Neural crest cell (in vitro differentiated cells): ENCODE measurements at regions not wholly inside any gene's neighbourhood (a gene's known extent, or its start where the extent isn't known, plus 50 kb on each side); places are given as distances from the start of the nearest gene placed in this dataset.

ENCODE experiments used
- DNase-seq: peaks from one replicate; pipeline ENCODE4 v3.0.0; 2021; ENCODE audit warnings: low read depth, mixed read lengths, low spot score
- H3K27ac Mint-ChIP-seq: one replicate; pipeline ENCODE4 v1.8.0; 2021; ENCODE audit warnings: mild to moderate bottlenecking, mixed read lengths; ENCODE audit not compliant: unreplicated experiment
- H3K27me3 Mint-ChIP-seq: 2 replicates; pipeline ENCODE4 v1.8.0; 2021; ENCODE audit warnings: low read depth, mild to moderate bottlenecking, mixed read lengths
- H3K36me3 Mint-ChIP-seq: 2 replicates; pipeline ENCODE4 v1.8.0; 2021; ENCODE audit warnings: low read depth, mild to moderate bottlenecking, mixed read lengths
- H3K4me1 Mint-ChIP-seq: 2 replicates; pipeline ENCODE4 v1.8.0; 2021; ENCODE audit warnings: mixed read lengths
- H3K4me3 Mint-ChIP-seq: one replicate; pipeline ENCODE4 v1.8.0; 2021; ENCODE audit warnings: mild to moderate bottlenecking, mixed read lengths
- H3K9me3 Mint-ChIP-seq: 2 replicates; pipeline ENCODE4 v1.8.0; 2021; ENCODE audit warnings: mixed read lengths
- CTCF ChIP-seq: fragments of 200-600 bp; sonication (generic); conservative IDR thresholded peaks from 2 replicates; pipeline ENCODE4 v1.5.0; 2021; ENCODE audit warnings: antibody characterized with exemption, mild to moderate bottlenecking

- no peak overlapping the region for H3K4me3 Mint-ChIP-seq
Observed at GRCh38 chr14:89521988-89522387, 105.0 kb upstream of the FOXN3 start.

DNA sequence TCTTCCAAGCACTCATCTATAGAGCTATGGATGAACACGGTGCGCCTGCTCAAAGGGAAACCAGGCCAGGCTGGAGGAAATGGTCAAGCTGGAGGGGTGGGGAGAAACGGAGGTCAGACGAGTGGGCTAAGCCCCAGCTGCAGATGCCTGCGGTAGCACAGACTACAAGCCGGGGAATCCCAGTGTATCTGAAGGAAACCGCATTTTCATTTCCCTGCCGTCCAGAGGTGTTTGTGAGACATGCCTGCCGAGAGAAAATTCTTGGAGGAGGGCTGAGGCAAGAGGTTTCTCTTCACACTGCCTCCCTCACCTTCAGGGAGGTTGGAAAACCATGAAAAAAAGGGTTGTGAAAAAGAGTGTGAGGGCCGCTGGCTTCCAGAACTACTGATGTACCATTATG lies 102.0 kb upstream of the FOXN3 start:
- H3K4me3 Mint-ChIP-seq, result no peak overlapping the region

More at GRCh38 chr14:89521988-89522387, 105.0 kb upstream of the FOXN3 start:
- peaks cover 20% of the 10 kb centered on the region for H3K36me3 Mint-ChIP-seq
- H3K27me3 Mint-ChIP-seq, result no peaks in the 10 kb centered on the region
- no peaks in the 10 kb centered on the region for H3K4me1 Mint-ChIP-seq
- no peak for TF ChIP-seq CTCF
- DNase-seq, result no peak
- peaks cover 19% of the 10 kb centered on the region for H3K9me3 Mint-ChIP-seq
- no peak overlapping the region for H3K27ac Mint-ChIP-seq

GRCh38 chr14:89516173-89516572 lies 99.1 kb upstream of the FOXN3 start:
- Mint-ChIP-seq H3K36me3 (peaks cover 12% of the 10 kb centered on the region), H3K27ac (no peak overlapping the region), H3K4me1 (no peaks in the 10 kb centered on the region), H3K27me3 (no peaks in the 10 kb centered on the region), H3K9me3 (peaks cover 9% of the 10 kb centered on the region), H3K4me3 (no peak overlapping the region)
- TF ChIP-seq CTCF, result no peak
- no peak for DNase-seq

More for the DNA sequence above, 102.0 kb upstream of the FOXN3 start:
- peaks cover 13% of the 10 kb centered on the region for H3K9me3 Mint-ChIP-seq
- H3K36me3 Mint-ChIP-seq, result peaks cover 18% of the 10 kb centered on the region
- DNase-seq, result no peak
- no peaks in the 10 kb centered on the region for H3K4me1 Mint-ChIP-seq
- no peak overlapping the region for H3K27ac Mint-ChIP-seq
- no peaks in the 10 kb centered on the region for H3K27me3 Mint-ChIP-seq
- no peak for TF ChIP-seq CTCF

DNA sequence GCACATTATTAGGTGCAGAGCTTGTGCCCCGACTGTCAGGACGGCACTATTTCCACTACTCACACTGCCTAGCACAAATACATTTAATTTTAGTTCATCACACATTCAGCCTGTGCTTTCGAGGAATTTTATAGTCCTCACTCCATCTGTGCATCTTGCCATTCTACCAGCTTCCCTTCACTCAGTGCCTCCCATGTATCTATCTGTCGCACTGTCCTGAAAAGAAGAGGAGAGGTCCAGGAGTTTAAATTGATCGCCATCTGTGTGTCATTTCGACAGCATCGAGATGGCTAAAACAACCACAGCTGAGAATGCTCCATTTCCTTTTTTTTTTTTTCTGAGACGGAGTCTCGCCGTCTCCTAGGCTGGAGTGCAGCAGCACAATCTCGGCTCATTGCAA lies 97.6 kb upstream of the FOXN3 start:
- peaks cover 7% of the 10 kb centered on the region for H3K9me3 Mint-ChIP-seq
- no peak for DNase-seq
- H3K4me1 Mint-ChIP-seq, result no peaks in the 10 kb centered on the region
- no peaks in the 10 kb centered on the region for H3K27me3 Mint-ChIP-seq
- no peak for TF ChIP-seq CTCF
- H3K36me3 Mint-ChIP-seq, result peaks cover 10% of the 10 kb centered on the region
- no peak overlapping the region for H3K4me3 Mint-ChIP-seq
- peak overlapping the region; percentile 35 for H3K27ac Mint-ChIP-seq

GRCh38 chr14:89509891-89510290 lies 92.9 kb upstream of the FOXN3 start:
- Mint-ChIP-seq H3K9me3 (peaks cover 4% of the 10 kb centered on the region), H3K27ac (peak overlapping the region; percentile 27), H3K4me1 (peaks cover 4% of the 10 kb centered on the region), H3K36me3 (peaks cover 7% of the 10 kb centered on the region), H3K27me3 (no peaks in the 10 kb centered on the region), H3K4me3 (no peak overlapping the region)
- no peak for TF ChIP-seq CTCF
- DNase-seq, result no peak

GRCh38 chr14:89508863-89509262 lies 91.8 kb upstream of the FOXN3 start:
- DNase-seq, result no peak
- H3K4me3 Mint-ChIP-seq, result no peak overlapping the region
- no peaks in the 10 kb centered on the region for H3K27me3 Mint-ChIP-seq
- H3K36me3 Mint-ChIP-seq, result peaks cover 9% of the 10 kb centered on the region
- H3K9me3 Mint-ChIP-seq, result peaks cover 7% of the 10 kb centered on the region
- H3K27ac Mint-ChIP-seq, result no peak overlapping the region
- H3K4me1 Mint-ChIP-seq, result peaks cover 4% of the 10 kb centered on the region
- TF ChIP-seq CTCF, result no peak
